ENCODE measurements at regions not wholly inside any gene's neighbourhood (a gene's known extent, or its start where the extent isn't known, plus 50 kb on each side); places are given as distances from the start of the nearest gene placed in this dataset.

DNA sequence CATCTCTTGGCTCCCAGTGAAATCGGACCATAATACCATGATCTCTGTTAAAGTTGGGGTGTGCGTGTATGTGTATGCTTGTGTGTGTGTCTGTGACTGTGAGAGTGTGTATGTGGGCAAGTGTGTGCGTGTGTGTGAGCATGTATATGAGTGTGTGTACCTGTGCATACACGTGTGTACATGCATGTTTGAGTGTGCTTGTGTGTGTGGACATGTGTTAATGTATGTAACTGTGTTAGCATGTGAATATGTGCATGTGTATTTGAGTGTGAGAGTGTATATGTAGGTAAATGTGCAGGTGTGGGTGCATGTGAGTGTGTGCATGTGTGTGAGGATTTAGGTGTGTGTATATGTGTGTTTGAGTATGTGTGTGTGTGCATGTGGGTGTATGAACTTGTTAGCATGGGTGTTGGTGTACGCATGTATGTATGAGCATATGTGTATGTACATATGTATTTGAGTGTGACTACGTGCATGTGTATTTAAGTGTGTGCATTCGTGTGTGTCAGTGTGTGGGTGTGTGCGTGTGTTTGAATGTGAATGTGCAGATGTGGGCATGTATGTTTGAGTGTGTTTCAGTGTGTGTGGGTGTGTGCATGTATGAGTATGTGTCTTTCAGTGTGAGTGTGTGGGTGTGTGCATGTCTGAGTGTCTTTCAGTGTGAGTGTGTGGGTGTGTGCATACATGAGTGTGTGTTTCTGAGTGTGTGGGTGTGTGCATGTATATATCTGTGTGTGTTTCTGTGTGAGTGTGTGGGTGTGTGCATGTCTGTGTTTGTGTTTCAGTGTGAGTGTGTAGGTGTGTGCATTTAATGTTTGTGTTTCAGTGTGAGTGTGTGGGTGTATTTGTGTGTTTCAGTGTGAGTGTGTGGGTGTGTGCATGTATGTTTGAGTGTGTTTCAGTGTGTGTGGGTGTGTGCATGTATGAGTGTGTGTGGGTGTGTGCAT, 183.2 kb downstream of the SOX9 start:
- Histone ChIP-seq H3K27me3 (ENCODE audit: control insufficient read depth in 4 of 4, insufficient read depth in 4 of 4, low read length in 3 of 4) (peaks cover 0 to 6% (median 1%) of the 10 kb centered on the region in 4 donors), H3K4me3 (ENCODE audit: low read depth in 1 of 3, low read length in 3 of 3) (no peak overlapping the region)

DNA sequence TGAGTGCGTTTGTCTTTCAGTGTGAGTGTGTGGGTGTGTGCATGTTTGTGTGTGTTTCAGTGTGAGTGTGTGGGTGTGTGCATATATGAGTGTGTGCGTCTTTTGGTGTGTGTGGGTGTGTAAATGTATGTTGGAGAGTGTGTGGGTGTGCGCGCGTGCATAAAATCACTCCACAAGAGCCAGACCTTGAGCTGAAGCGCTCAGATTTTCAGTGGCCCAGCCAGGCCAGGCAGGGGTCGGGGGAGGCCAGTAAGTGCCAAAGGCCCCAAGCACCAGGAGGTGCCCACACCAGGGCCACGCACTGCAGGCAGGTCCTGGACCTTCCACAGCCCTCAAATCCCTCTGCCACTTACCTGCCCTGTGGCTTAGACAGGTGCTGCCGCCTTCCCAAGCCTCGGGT, 184.0 kb downstream of the SOX9 start:
- Histone ChIP-seq H3K9me3 (ENCODE audit: control insufficient read depth in 4 of 4, low read length in 3 of 4) (no peaks in the 10 kb centered on the region), H3K4me3 (ENCODE audit: low read depth in 1 of 3, low read length in 3 of 3) (no peak overlapping the region), H3K27ac (ENCODE audit: low read depth in 1 of 2, low read length in 2 of 2) (no peak overlapping the region), H3K9ac (ENCODE audit: low read depth in 1 of 2, low read length in 2 of 2) (no peak overlapping the region), H3K27me3 (ENCODE audit: control insufficient read depth in 4 of 4, insufficient read depth in 4 of 4, low read length in 3 of 4) (peaks cover 0 to 5% (median 2%) of the 10 kb centered on the region in 4 donors), H3K4me1 (ENCODE audit: control insufficient read depth in 4 of 4, insufficient read depth in 4 of 4, low read length in 3 of 4) (no peaks in the 10 kb centered on the region), H3K36me3 (ENCODE audit: control insufficient read depth in 4 of 4, insufficient read depth in 3 of 4, low read depth in 1 of 4, low read length in 3 of 4) (no peaks in the 10 kb centered on the region)
- TF ChIP-seq, protein P1, sequence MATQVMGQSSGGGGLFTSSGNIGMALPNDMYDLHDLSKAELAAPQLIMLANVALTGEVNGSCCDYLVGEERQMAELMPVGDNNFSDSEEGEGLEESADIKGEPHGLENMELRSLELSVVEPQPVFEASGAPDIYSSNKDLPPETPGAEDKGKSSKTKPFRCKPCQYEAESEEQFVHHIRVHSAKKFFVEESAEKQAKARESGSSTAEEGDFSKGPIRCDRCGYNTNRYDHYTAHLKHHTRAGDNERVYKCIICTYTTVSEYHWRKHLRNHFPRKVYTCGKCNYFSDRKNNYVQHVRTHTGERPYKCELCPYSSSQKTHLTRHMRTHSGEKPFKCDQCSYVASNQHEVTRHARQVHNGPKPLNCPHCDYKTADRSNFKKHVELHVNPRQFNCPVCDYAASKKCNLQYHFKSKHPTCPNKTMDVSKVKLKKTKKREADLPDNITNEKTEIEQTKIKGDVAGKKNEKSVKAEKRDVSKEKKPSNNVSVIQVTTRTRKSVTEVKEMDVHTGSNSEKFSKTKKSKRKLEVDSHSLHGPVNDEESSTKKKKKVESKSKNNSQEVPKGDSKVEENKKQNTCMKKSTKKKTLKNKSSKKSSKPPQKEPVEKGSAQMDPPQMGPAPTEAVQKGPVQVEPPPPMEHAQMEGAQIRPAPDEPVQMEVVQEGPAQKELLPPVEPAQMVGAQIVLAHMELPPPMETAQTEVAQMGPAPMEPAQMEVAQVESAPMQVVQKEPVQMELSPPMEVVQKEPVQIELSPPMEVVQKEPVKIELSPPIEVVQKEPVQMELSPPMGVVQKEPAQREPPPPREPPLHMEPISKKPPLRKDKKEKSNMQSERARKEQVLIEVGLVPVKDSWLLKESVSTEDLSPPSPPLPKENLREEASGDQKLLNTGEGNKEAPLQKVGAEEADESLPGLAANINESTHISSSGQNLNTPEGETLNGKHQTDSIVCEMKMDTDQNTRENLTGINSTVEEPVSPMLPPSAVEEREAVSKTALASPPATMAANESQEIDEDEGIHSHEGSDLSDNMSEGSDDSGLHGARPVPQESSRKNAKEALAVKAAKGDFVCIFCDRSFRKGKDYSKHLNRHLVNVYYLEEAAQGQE (IDR thresholded peaks at IDR 0.05): no peak
- TF ChIP-seq, protein P2, sequence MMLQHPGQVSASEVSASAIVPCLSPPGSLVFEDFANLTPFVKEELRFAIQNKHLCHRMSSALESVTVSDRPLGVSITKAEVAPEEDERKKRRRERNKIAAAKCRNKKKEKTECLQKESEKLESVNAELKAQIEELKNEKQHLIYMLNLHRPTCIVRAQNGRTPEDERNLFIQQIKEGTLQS (IDR thresholded peaks at IDR 0.05): no peak
- no peak for TF ChIP-seq TAF1 (conservative IDR thresholded peaks at IDR 0.05)
- TF ChIP-seq FOXA1 (IDR thresholded peaks at IDR 0.05): no peak
- no peak for TF ChIP-seq RAD21 (IDR thresholded peaks at IDR 0.05)
- no peak for TF ChIP-seq EGR1 (IDR thresholded peaks at IDR 0.05; ENCODE audit: low read depth in 2 of 2)
- no peak for TF ChIP-seq YY1 (IDR thresholded peaks at IDR 0.05)
- TF ChIP-seq GABPA (IDR thresholded peaks at IDR 0.05 in 1 of 2, conservative IDR thresholded peaks at IDR 0.05 in 1 of 2): no peak
- no peak for TF ChIP-seq HNF4G (IDR thresholded peaks at IDR 0.05)
- WGBS: 89% methylated on average over 10 of the region's 10 CpGs
- no peak for DNase-seq (ENCODE audit: low spot score)

More for the DNA sequence above, 183.2 kb downstream of the SOX9 start:
- no peaks in the 10 kb centered on the region for H3K9me3 ChIP-seq (ENCODE audit: control insufficient read depth in 4 of 4, low read length in 3 of 4)
- H3K36me3 ChIP-seq (ENCODE audit: control insufficient read depth in 4 of 4, insufficient read depth in 3 of 4, low read depth in 1 of 4, low read length in 3 of 4): no peaks in the 10 kb centered on the region
- TF ChIP-seq YY1 (IDR thresholded peaks at IDR 0.05): no peak
- TF ChIP-seq RXRA (IDR thresholded peaks at IDR 0.05): no peak
- TF ChIP-seq GABPA (IDR thresholded peaks at IDR 0.05 in 1 of 2, conservative IDR thresholded peaks at IDR 0.05 in 1 of 2): no peak
- TF ChIP-seq, protein P2 (IDR thresholded peaks at IDR 0.05): no peak
- TF ChIP-seq, protein P1 (IDR thresholded peaks at IDR 0.05): no peak
- no peak for TF ChIP-seq FOXA1 (IDR thresholded peaks at IDR 0.05)
- no peak for TF ChIP-seq EGR1 (IDR thresholded peaks at IDR 0.05; ENCODE audit: low read depth in 2 of 2)
- TF ChIP-seq, protein P3, sequence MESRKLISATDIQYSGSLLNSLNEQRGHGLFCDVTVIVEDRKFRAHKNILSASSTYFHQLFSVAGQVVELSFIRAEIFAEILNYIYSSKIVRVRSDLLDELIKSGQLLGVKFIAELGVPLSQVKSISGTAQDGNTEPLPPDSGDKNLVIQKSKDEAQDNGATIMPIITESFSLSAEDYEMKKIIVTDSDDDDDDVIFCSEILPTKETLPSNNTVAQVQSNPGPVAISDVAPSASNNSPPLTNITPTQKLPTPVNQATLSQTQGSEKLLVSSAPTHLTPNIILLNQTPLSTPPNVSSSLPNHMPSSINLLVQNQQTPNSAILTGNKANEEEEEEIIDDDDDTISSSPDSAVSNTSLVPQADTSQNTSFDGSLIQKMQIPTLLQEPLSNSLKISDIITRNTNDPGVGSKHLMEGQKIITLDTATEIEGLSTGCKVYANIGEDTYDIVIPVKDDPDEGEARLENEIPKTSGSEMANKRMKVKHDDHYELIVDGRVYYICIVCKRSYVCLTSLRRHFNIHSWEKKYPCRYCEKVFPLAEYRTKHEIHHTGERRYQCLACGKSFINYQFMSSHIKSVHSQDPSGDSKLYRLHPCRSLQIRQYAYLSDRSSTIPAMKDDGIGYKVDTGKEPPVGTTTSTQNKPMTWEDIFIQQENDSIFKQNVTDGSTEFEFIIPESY (IDR thresholded peaks at IDR 0.05): no peak
- no peak for TF ChIP-seq NR2F2 (IDR thresholded peaks at IDR 0.05)
- TF ChIP-seq, protein P4, sequence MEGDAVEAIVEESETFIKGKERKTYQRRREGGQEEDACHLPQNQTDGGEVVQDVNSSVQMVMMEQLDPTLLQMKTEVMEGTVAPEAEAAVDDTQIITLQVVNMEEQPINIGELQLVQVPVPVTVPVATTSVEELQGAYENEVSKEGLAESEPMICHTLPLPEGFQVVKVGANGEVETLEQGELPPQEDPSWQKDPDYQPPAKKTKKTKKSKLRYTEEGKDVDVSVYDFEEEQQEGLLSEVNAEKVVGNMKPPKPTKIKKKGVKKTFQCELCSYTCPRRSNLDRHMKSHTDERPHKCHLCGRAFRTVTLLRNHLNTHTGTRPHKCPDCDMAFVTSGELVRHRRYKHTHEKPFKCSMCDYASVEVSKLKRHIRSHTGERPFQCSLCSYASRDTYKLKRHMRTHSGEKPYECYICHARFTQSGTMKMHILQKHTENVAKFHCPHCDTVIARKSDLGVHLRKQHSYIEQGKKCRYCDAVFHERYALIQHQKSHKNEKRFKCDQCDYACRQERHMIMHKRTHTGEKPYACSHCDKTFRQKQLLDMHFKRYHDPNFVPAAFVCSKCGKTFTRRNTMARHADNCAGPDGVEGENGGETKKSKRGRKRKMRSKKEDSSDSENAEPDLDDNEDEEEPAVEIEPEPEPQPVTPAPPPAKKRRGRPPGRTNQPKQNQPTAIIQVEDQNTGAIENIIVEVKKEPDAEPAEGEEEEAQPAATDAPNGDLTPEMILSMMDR (IDR thresholded peaks at IDR 0.05; ENCODE audit: low read depth, low read length, missing input control): no peak
- H3K9ac ChIP-seq (ENCODE audit: low read depth in 1 of 2, low read length in 2 of 2): no peak overlapping the region
- H3K4me1 ChIP-seq (ENCODE audit: control insufficient read depth in 4 of 4, insufficient read depth in 4 of 4, low read length in 3 of 4): no peaks in the 10 kb centered on the region
- DNase-seq (ENCODE audit: low spot score): no peak
- H3K27ac ChIP-seq (ENCODE audit: low read depth in 1 of 2, low read length in 2 of 2): no peak overlapping the region
- 85% methylated on average over 8 of the region's 8 CpGs for WGBS

Measured in liver (tissue), 8 donors.